H1 (cell line): ENCODE measurements at regions not wholly inside any gene's neighbourhood (a gene's known extent, or its start where the extent isn't known, plus 50 kb on each side); places are given as distances from the start of the nearest gene placed in this dataset.

Experiments used
- CTCF ChIA-PET: fragments of 300-600 bp; sonication (Branson Sonifier 250); formaldehyde crosslinking; loops from one replicate; lab custom pipeline; 2021; ENCODE audit not compliant: partially characterized antibody; lab: Charles Lee
- POLR2A ChIA-PET: fragments of 300-600 bp; sonication (Branson Sonifier 250); formaldehyde crosslinking; loops from one replicate; lab custom pipeline; 2021; ENCODE audit warnings: inconsistent platforms; ENCODE audit not compliant: partially characterized antibody; lab: Charles Lee
- DNase-seq, 2 experiments: peaks; one replicate each; pipeline versions ENCODE4 v3.0.0 to v3.0.0-alpha.2; 2010 to 2022; ENCODE audit warnings: low spot score in 2 of 2, low read depth in 1 of 2, mixed read lengths in 1 of 2
- FAIRE-seq: peaks from 2 replicates; lab custom pipeline; 2011; peaks lifted over from hg19 to GRCh38; lab: Jason Lieb, UNC
- H2AFZ ChIP-seq: 2 replicates; pipeline ENCODE4 v1.8.1; 2012; ENCODE audit warnings: low read length, inconsistent platforms
- H2AK5ac ChIP-seq: 2 replicates; pipeline ENCODE4 v1.6.1; 2013; ENCODE audit warnings: low read depth, low read length
- H2BK120ac ChIP-seq: replicated peaks from 2 replicates; pipeline ENCODE3; 2013; ENCODE audit warnings: low read depth, low read length, inconsistent platforms
- H2BK12ac ChIP-seq: 2 replicates; pipeline ENCODE4 v1.6.1; 2013; ENCODE audit warnings: low read depth, low read length
- H2BK15ac ChIP-seq: 2 replicates; pipeline ENCODE4 v1.6.1; 2013; ENCODE audit warnings: low read length
- H2BK20ac ChIP-seq: 2 replicates; pipeline ENCODE4 v1.6.1; 2013; ENCODE audit warnings: low read length
- H2BK5ac ChIP-seq: 2 replicates; pipeline ENCODE4 v1.6.1; 2013; ENCODE audit warnings: low read depth, low read length
- H3K14ac ChIP-seq: 2 replicates; pipeline ENCODE4 v1.6.1; 2013; ENCODE audit warnings: inconsistent platforms; ENCODE audit not compliant: insufficient read length
- H3K18ac ChIP-seq: 2 replicates; pipeline ENCODE4 v1.6.1; 2013; ENCODE audit warnings: low read length; ENCODE audit errors: extremely low read depth
- H3K23ac ChIP-seq: 2 replicates; pipeline ENCODE4 v1.6.1; 2013; ENCODE audit warnings: inconsistent platforms; ENCODE audit not compliant: insufficient read length
- H3K23me2 ChIP-seq: 2 replicates; pipeline ENCODE4 v1.6.1; 2013; ENCODE audit warnings: low read depth, low read length
- H3K27ac ChIP-seq: 2 replicates; pipeline ENCODE4 v1.6.1; 2011; ENCODE audit warnings: low read depth, low read length, inconsistent platforms
- H3K27me3 ChIP-seq, 4 experiments: replicated peaks in 1 of 4; 1 replicate in 1 of 4; 2 replicates in 3 of 4; pipeline versions ENCODE4 v1.6.1 to v1.8.1; 2011 to 2013; ENCODE audit warnings: low read length in 3 of 4, mild to moderate bottlenecking in 3 of 4, inconsistent platforms in 2 of 4, mixed read lengths in 2 of 4, moderate library complexity in 1 of 4; ENCODE audit not compliant: control insufficient read depth in 3 of 4, insufficient read depth in 3 of 4; ENCODE audit errors: extremely low read depth in 1 of 4
- H3K36me3 ChIP-seq, 4 experiments: 2 replicates each; pipeline versions ENCODE4 v1.6.1 to v1.8.1; 2011 to 2013; ENCODE audit warnings: mild to moderate bottlenecking in 4 of 4, low read length in 3 of 4, moderate library complexity in 2 of 4, control low read depth in 1 of 4, inconsistent platforms in 1 of 4; ENCODE audit not compliant: insufficient read depth in 4 of 4, control insufficient read depth in 2 of 4
- H3K4ac ChIP-seq: replicated peaks from 2 replicates; pipeline ENCODE3; 2013; ENCODE audit warnings: low read length, low read depth, mixed read lengths, inconsistent platforms; ENCODE audit not compliant: insufficient read length
- H3K4me1 ChIP-seq, 4 experiments: replicated peaks in 1 of 4; 1 replicate in 1 of 4; 2 replicates in 3 of 4; pipeline versions ENCODE4 v1.6.1 to v1.8.1; 2011 to 2013; ENCODE audit warnings: low read length in 3 of 4, inconsistent platforms in 2 of 4, mixed read lengths in 1 of 4; ENCODE audit not compliant: insufficient read depth in 4 of 4, control insufficient read depth in 3 of 4
- H3K4me2 ChIP-seq, 2 experiments: 2 replicates each; pipeline versions ENCODE4 v1.6.1 to v1.8.1; 2011 to 2013; ENCODE audit warnings: low read depth in 2 of 2, low read length in 2 of 2, control low read depth in 1 of 2, inconsistent platforms in 1 of 2, mild to moderate bottlenecking in 1 of 2; ENCODE audit not compliant: insufficient read depth in 1 of 2
- H3K4me3 ChIP-seq, 4 experiments: fragments of 200-600, 300-600 bp in 1 of 4; sonication (generic), shearing (Covaris generic), sonication (Bioruptor Twin) in 1 of 4; 2 replicates each; pipeline versions ENCODE4 v1.5.1 to v1.8.1; 2011 to 2016; ENCODE audit warnings: low read length in 4 of 4, low read depth in 3 of 4, control low read depth in 2 of 4, inconsistent platforms in 2 of 4, mild to moderate bottlenecking in 2 of 4, mixed read lengths in 1 of 4, moderate library complexity in 1 of 4; ENCODE audit not compliant: insufficient read depth in 2 of 4; ENCODE audit errors: extremely low read depth in 1 of 4
- H3K56ac ChIP-seq: replicated peaks from 2 replicates; pipeline ENCODE3; 2013; ENCODE audit warnings: low read depth, mild to moderate bottlenecking, mixed read lengths, low read length, inconsistent platforms; ENCODE audit not compliant: insufficient read length
- H3K79me1 ChIP-seq: 2 replicates; pipeline ENCODE4 v1.6.1; 2013; ENCODE audit warnings: low read depth, low read length, control low read depth
- H3K79me2 ChIP-seq, 2 experiments: 2 replicates each; pipeline versions ENCODE4 v1.6.1 to v1.8.1; 2012 to 2013; ENCODE audit warnings: low read length in 2 of 2, mild to moderate bottlenecking in 2 of 2, inconsistent platforms in 1 of 2; ENCODE audit not compliant: insufficient read depth in 2 of 2, control insufficient read depth in 1 of 2
- H3K9ac ChIP-seq, 4 experiments: replicated peaks in 1 of 4; 1 replicate in 1 of 4; 2 replicates in 3 of 4; pipeline versions ENCODE4 v1.6.1 to v1.8.1; 2011 to 2013; ENCODE audit warnings: low read depth in 3 of 4, low read length in 3 of 4, control low read depth in 2 of 4, mild to moderate bottlenecking in 2 of 4, moderate library complexity in 2 of 4, inconsistent platforms in 1 of 4; ENCODE audit errors: extremely low read depth in 1 of 4
- H3K9me3 ChIP-seq, 2 experiments: 2 replicates each; pipeline versions ENCODE4 v1.6.1 to v1.8.1; 2012 to 2013; ENCODE audit warnings: mild to moderate bottlenecking in 2 of 2, moderate library complexity in 2 of 2, control low read depth in 1 of 2, inconsistent platforms in 1 of 2, low read depth in 1 of 2, low read length in 1 of 2, mixed read lengths in 1 of 2; ENCODE audit not compliant: insufficient read depth in 2 of 2
- H4K20me1 ChIP-seq, 2 experiments: replicated peaks in 1 of 2; 2 replicates each; pipeline versions ENCODE3 to v1.8.1; 2011 to 2013; ENCODE audit warnings: inconsistent platforms in 2 of 2, low read length in 2 of 2, mild to moderate bottlenecking in 1 of 2; ENCODE audit not compliant: insufficient read depth in 2 of 2, control insufficient read depth in 1 of 2
- H4K5ac ChIP-seq: 2 replicates; pipeline ENCODE4 v1.6.1; 2013; ENCODE audit warnings: low read length, low read depth, mixed read lengths, inconsistent platforms; ENCODE audit not compliant: insufficient read length
- H4K8ac ChIP-seq: 2 replicates; pipeline ENCODE4 v1.8.0; 2013; ENCODE audit warnings: mild to moderate bottlenecking, moderate library complexity, low read length, inconsistent platforms; ENCODE audit not compliant: insufficient read depth; ENCODE audit errors: extremely low read depth
- H4K91ac ChIP-seq: replicated peaks from 2 replicates; pipeline ENCODE3; 2013; ENCODE audit warnings: low read length, mixed read lengths, inconsistent platforms; ENCODE audit not compliant: insufficient read length
- BACH1 ChIP-seq: IDR thresholded peaks from 2 replicates; pipeline ENCODE4 v1.6.1; 2012; ENCODE audit warnings: low read length, improper control_type of control experiment
- EP300 ChIP-seq, 2 experiments: IDR thresholded peaks; 1 replicate in 1 of 2; 2 replicates in 1 of 2; pipeline ENCODE4 v1.6.1; 2011 to 2012; ENCODE audit warnings: low read depth in 2 of 2, low read length in 2 of 2, mild to moderate bottlenecking in 2 of 2, borderline replicate concordance in 1 of 2, inconsistent platforms in 1 of 2, moderate library complexity in 1 of 2
- JUN ChIP-seq: IDR thresholded peaks from 2 replicates; pipeline ENCODE4 v1.6.1; 2011; ENCODE audit warnings: low read depth, mild to moderate bottlenecking, improper control_type of control experiment, low read length
- RXRA ChIP-seq: IDR thresholded peaks from 2 replicates; pipeline ENCODE4 v1.6.1; 2011; ENCODE audit warnings: low read depth, mild to moderate bottlenecking, low read length, moderate library complexity; ENCODE audit not compliant: insufficient read depth
- SIRT6 ChIP-seq: IDR thresholded peaks from one replicate; pipeline ENCODE4 v1.7.1; 2012; ENCODE audit warnings: low read length, inconsistent platforms
- SIX5 ChIP-seq: IDR thresholded peaks from 2 replicates; pipeline ENCODE4 v1.6.1; 2011; ENCODE audit warnings: mild to moderate bottlenecking, low read depth, low read length
- SP1 ChIP-seq: IDR thresholded peaks from 2 replicates; pipeline ENCODE4 v1.6.1; 2011; ENCODE audit warnings: low read depth, low read length
- TEAD4 ChIP-seq: IDR thresholded peaks from 2 replicates; pipeline ENCODE4 v1.6.1; 2012; ENCODE audit warnings: low read depth, low read length, inconsistent platforms, mixed read lengths

GRCh38 chr13:58087566-58087965 lies 456.0 kb downstream of the PCDH17 start:
- Histone ChIP-seq H3K79me2 (no peaks in the 10 kb centered on the region), H3K9ac (no peak overlapping the region), H3K18ac (no peak overlapping the region), H2AFZ (no peak overlapping the region), H3K27me3 (no peaks in the 10 kb centered on the region), H2BK15ac (no peak overlapping the region), H2BK20ac (no peak overlapping the region), H2BK5ac (no peak overlapping the region), H3K23ac (no peak overlapping the region), H2BK120ac (no peak overlapping the region), H3K79me1 (no peaks in the 10 kb centered on the region), H3K4ac (no peak overlapping the region), H3K14ac (no peak overlapping the region), H3K4me1 (no peaks in the 10 kb centered on the region), H4K5ac (no peak overlapping the region), H4K20me1 (no peaks in the 10 kb centered on the region), H4K8ac (no peak overlapping the region), H3K36me3 (no peaks in the 10 kb centered on the region), H2BK12ac (no peak overlapping the region), H4K91ac (no peak overlapping the region), H3K9me3 (no peaks in the 10 kb centered on the region), H3K23me2 (no peaks in the 10 kb centered on the region), H3K4me2 (no peak overlapping the region), H3K27ac (no peak overlapping the region), H3K56ac (no peak overlapping the region), H2AK5ac (no peak overlapping the region), H3K4me3 (no peak overlapping the region)
- no peak for TF ChIP-seq SIRT6
- no peak for TF ChIP-seq SP1
- no peak for TF ChIP-seq EP300 (IDR thresholded peaks at IDR 0.05; ENCODE audit: borderline replicate concordance in 1 of 2, low read depth in 2 of 2, low read length in 2 of 2)
- TF ChIP-seq JUN = no peak
- TF ChIP-seq TEAD4 = no peak
- no peak for TF ChIP-seq BACH1
- no peak for TF ChIP-seq SIX5
- TF ChIP-seq RXRA = no peak
- ChIA-PET CTCF (no interaction called here), POLR2A (no interaction called here)
- no peak for FAIRE-seq
- DNase-seq = no peak
